Calu3 (cell line): ENCODE measurements at regions not wholly inside any gene's neighbourhood (a gene's known extent, or its start where the extent isn't known, plus 50 kb on each side); places are given as distances from the start of the nearest gene placed in this dataset.

Experiments used
- BruUV-seq: library from RNA; stranded (reverse); fragments of 400-500 nt; replicated peaks from 2 replicates; lab custom pipeline; 2021; lab: Mats Ljungman, UMichigan
- CTCF ChIA-PET: fragments of 300-600 bp; sonication (Branson Sonifier 250); formaldehyde crosslinking; loops from one replicate; lab custom pipeline; 2022; ENCODE audit warnings: antibody characterized with exemption; lab: Charles Lee
- DNase-seq: peaks from one replicate; pipeline ENCODE4 v3.0.0; 2022
- H3K27ac Mint-ChIP-seq: one replicate; pipeline ENCODE4 v1.8.0; 2022; ENCODE audit warnings: mixed read lengths; ENCODE audit not compliant: unreplicated experiment
- H3K27me3 Mint-ChIP-seq: one replicate; pipeline ENCODE4 v1.8.0; 2022; ENCODE audit warnings: mixed read lengths; ENCODE audit not compliant: unreplicated experiment
- H3K36me3 Mint-ChIP-seq: one replicate; pipeline ENCODE4 v1.8.0; 2022; ENCODE audit warnings: mild to moderate bottlenecking, moderate library complexity, mixed read lengths; ENCODE audit not compliant: insufficient read depth, unreplicated experiment
- H3K4me1 Mint-ChIP-seq: one replicate; pipeline ENCODE4 v1.8.0; 2022; ENCODE audit warnings: mild to moderate bottlenecking, low read depth, mixed read lengths; ENCODE audit not compliant: unreplicated experiment
- H3K4me3 Mint-ChIP-seq: one replicate; pipeline ENCODE4 v1.8.0; 2022; ENCODE audit warnings: mild to moderate bottlenecking, low read depth, moderate library complexity, mixed read lengths; ENCODE audit not compliant: unreplicated experiment
- H3K9me3 Mint-ChIP-seq: one replicate; pipeline ENCODE4 v1.8.0; 2022; ENCODE audit warnings: low read depth, mixed read lengths; ENCODE audit not compliant: unreplicated experiment
- intact Hi-C: fragments of 100-400 bp; cut with micrococcal nuclease; formaldehyde crosslinking; loops from one replicate; pipeline ENCODE4 v1.10.0; 2022; ENCODE audit not compliant: unreplicated experiment
- TF ChIP-seq, protein P1 (sequence below): fragments of 200-600 bp; IDR thresholded peaks from one replicate; pipeline ENCODE4 v1.8.0; 2022; ENCODE audit warnings: antibody characterized with exemption; ENCODE audit not compliant: unreplicated experiment

DNA sequence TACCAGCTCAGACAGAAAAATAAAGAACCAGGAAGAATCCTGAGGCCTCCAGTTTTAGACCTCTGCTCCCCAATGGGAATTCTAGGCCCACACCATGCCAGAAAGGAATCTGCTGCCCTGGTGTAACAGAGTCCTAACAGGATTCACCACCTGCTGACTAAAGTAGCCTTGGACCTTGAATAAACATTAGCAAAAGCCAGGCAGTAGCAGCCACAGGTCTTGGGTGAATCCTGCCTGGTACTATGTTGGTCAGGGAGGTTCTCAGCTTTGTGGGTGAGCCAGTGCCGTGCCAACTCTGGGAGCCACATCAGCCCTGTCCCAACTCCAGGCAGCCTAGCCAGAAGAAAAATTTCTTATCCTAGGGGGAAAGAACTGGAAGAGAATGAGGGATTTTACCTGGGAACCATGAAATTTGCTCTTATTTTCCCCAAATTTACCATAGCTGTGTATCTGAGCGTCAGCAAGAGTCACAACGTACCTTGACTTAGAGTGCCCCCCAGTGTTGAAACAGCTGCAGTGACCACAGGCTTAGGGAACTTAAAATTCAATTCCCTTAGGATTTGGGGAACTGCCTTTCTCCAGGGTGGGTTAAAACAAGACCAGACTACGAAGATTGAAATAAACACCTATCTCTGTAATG lies 1895.6 kb upstream of the PRR20A start:
- TF ChIP-seq, protein P1, sequence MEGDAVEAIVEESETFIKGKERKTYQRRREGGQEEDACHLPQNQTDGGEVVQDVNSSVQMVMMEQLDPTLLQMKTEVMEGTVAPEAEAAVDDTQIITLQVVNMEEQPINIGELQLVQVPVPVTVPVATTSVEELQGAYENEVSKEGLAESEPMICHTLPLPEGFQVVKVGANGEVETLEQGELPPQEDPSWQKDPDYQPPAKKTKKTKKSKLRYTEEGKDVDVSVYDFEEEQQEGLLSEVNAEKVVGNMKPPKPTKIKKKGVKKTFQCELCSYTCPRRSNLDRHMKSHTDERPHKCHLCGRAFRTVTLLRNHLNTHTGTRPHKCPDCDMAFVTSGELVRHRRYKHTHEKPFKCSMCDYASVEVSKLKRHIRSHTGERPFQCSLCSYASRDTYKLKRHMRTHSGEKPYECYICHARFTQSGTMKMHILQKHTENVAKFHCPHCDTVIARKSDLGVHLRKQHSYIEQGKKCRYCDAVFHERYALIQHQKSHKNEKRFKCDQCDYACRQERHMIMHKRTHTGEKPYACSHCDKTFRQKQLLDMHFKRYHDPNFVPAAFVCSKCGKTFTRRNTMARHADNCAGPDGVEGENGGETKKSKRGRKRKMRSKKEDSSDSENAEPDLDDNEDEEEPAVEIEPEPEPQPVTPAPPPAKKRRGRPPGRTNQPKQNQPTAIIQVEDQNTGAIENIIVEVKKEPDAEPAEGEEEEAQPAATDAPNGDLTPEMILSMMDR, result no peak
- peaks cover 8% of the 10 kb centered on the region for H3K9me3 Mint-ChIP-seq
- no TSS peak for BruUV-seq
- H3K4me1 Mint-ChIP-seq, result no peaks in the 10 kb centered on the region
- intact Hi-C loops, result no loop called here
- no peaks in the 10 kb centered on the region for H3K36me3 Mint-ChIP-seq
- no peak for DNase-seq
- H3K4me3 Mint-ChIP-seq, result no peak overlapping the region
- H3K27ac Mint-ChIP-seq, result no peak overlapping the region
- no peaks in the 10 kb centered on the region for H3K27me3 Mint-ChIP-seq
- CTCF ChIA-PET, result no interaction called here

GRCh38 chr13:55255236-55255635 lies 1885.5 kb upstream of the PRR20A start:
- Mint-ChIP-seq H3K36me3 (no peaks in the 10 kb centered on the region), H3K27ac (no peak overlapping the region), H3K4me3 (no peak overlapping the region), H3K4me1 (no peaks in the 10 kb centered on the region), H3K9me3 (peaks cover 23% of the 10 kb centered on the region), H3K27me3 (no peaks in the 10 kb centered on the region)
- intact Hi-C loops, result no loop called here
- no peak for DNase-seq
- CTCF ChIA-PET, result no interaction called here
- TF ChIP-seq, protein P1, result no peak
- BruUV-seq, result no TSS peak

- CTCF ChIA-PET, result no interaction called here
- TF ChIP-seq, protein P1, result no peak
- Mint-ChIP-seq H3K27me3 (no peaks in the 10 kb centered on the region), H3K36me3 (no peaks in the 10 kb centered on the region), H3K4me3 (no peak overlapping the region), H3K27ac (no peak overlapping the region), H3K4me1 (no peaks in the 10 kb centered on the region), H3K9me3 (peaks cover 16% of the 10 kb centered on the region)
- no TSS peak for BruUV-seq
- intact Hi-C loops, result no loop called here
- no peak for DNase-seq
Observed at GRCh38 chr13:55263045-55263444, 1877.7 kb upstream of the PRR20A start.

- H3K4me1 Mint-ChIP-seq, result no peaks in the 10 kb centered on the region
- no TSS peak for BruUV-seq
Observed at GRCh38 chr13:55266644-55267043, 1874.1 kb upstream of the PRR20A start.

More at GRCh38 chr13:55266644-55267043, 1874.1 kb upstream of the PRR20A start:
- CTCF ChIA-PET, result no interaction called here
- H3K27ac Mint-ChIP-seq, result no peak overlapping the region
- intact Hi-C loops, result no loop called here
- peaks cover 12% of the 10 kb centered on the region for H3K9me3 Mint-ChIP-seq
- no peaks in the 10 kb centered on the region for H3K36me3 Mint-ChIP-seq
- no peak overlapping the region for H3K4me3 Mint-ChIP-seq
- no peak for DNase-seq
- TF ChIP-seq, protein P1, result no peak
- no peaks in the 10 kb centered on the region for H3K27me3 Mint-ChIP-seq
